Heart right ventricle (tissue), 16 donors: ENCODE measurements at regions not wholly inside any gene's neighbourhood (a gene's known extent, or its start where the extent isn't known, plus 50 kb on each side); places are given as distances from the start of the nearest gene placed in this dataset.

ENCODE experiments used
- ATAC-seq, 8 donors: fragments of 200-7000 bp; cut with Tn5 transposase; one replicate each; pipeline ENCODE4 v1.9.1; 2020; ENCODE audit warnings: mild to moderate bottlenecking in 8 of 8, moderate library complexity in 8 of 8, moderate number of reproducible peaks in 1 of 8
- DNase-seq, 2 donors: peaks; one replicate each; pipeline ENCODE4 v3.0.0-alpha.2; 2020
- H3K27ac ChIP-seq, 10 donors: fragments of 200-600 bp; sonication (generic) in 2 of 10; one replicate each; pipeline versions ENCODE4 v1.5.0 to v1.8.0; 2020 to 2022; ENCODE audit warnings: mild to moderate bottlenecking in 3 of 10
- H3K27me3 ChIP-seq, 7 donors: fragments of 200-600 bp; one replicate each; pipeline ENCODE4 v1.8.0; 2021 to 2022; ENCODE audit warnings: mild to moderate bottlenecking in 2 of 7
- H3K36me3 ChIP-seq, 9 donors: fragments of 200-600 bp; sonication (generic) in 1 of 9; one replicate each; pipeline versions ENCODE4 v1.5.0 to v1.8.0; 2020 to 2022; ENCODE audit warnings: mild to moderate bottlenecking in 2 of 9
- H3K4me1 ChIP-seq, 9 donors: fragments of 200-600 bp; sonication (generic) in 1 of 9; one replicate each; pipeline versions ENCODE4 v1.5.0 to v1.8.0; 2020 to 2022; ENCODE audit warnings: mild to moderate bottlenecking in 4 of 9
- H3K4me3 ChIP-seq, 10 donors: fragments of 200-600 bp; sonication (generic) in 2 of 10; one replicate each; pipeline versions ENCODE4 v1.5.0 to v1.8.0; 2020 to 2022; ENCODE audit warnings: mild to moderate bottlenecking in 7 of 10, moderate library complexity in 2 of 10
- H3K9me3 ChIP-seq, 11 donors: fragments of 200-600 bp in 10 of 11; sonication (generic) in 2 of 11; one replicate each; pipeline versions ENCODE4 v1.5.0 to v1.8.0; 2013 to 2022; ENCODE audit warnings: mild to moderate bottlenecking in 2 of 11, control low read depth in 1 of 11, moderate library complexity in 1 of 11
- WGBS, 2 donors: extraction: QIAGEN DNeasy Blood & Tissue Kit; methylation state at CpG; one replicate each; pipeline ENCODE4 v1.1.7; 2013; ENCODE audit warnings: inconsistent platforms in 1 of 2; 5-methylcytosine and 5-hydroxymethylcytosine counted together
- intact Hi-C, 10 donors: fragments of 100-400 bp; cut with DNase I; formaldehyde crosslinking; loops; one replicate each; pipeline versions ENCODE4 v1.11.1 to v1.14.2; 2022
- TF ChIP-seq, protein P1 (sequence below), 9 donors: fragments of 200-600 bp; sonication (generic) in 2 of 9; IDR thresholded peaks; one replicate each; pipeline versions ENCODE4 v1.5.0 to v1.8.0; 2021 to 2022; ENCODE audit warnings: antibody characterized with exemption in 9 of 9, mild to moderate bottlenecking in 5 of 9, moderate library complexity in 1 of 9
- donor health status: Arrhythmogenic right ventricular cardiomyopathy.
- donor health status: ischemic (EF 13 %, LVEDD 7.1; RV severe dilation, severe dysfunction).
- donor health status: healthy with polysubstance abuse.
- donor health status: DM: no; HTN: yes; CAD: no.
- donor health status: DM: no; HTN: no; CAD: no.
- donor health status: ischemic (EF 25% LVEDD 6.9; RV normal size, moderate dysfunction).
- donor health status: ischemic (EF 25% LVEDD 5.7; RV mildly dilated, moderate dysfunction).
- donor health status: healthy.
- donor health status: DM: yes; HTN: yes; CAD: no.
- donor health status: Ischemic cardiomyopathy.
- donor health status: ischemic (EF 35%, LVEDD 5.7; RV mildly dilated, moderate dysfunction).
- donor health status: nonischemic (EF 11% LVEDD 7.7; RV severe dilation, severe dysfunction).
- donor health status: DM: yes; HTN: yes; CAD: no.
- donor health status: PGD.
- donor health status: ischemic (EF 29% LVEDD 5.4; RV normal size, mild dysfunction).
- donor health status: nonischemic (EF 23%, LVEDD 6.1; RV moderate dilation, normal function).

DNA sequence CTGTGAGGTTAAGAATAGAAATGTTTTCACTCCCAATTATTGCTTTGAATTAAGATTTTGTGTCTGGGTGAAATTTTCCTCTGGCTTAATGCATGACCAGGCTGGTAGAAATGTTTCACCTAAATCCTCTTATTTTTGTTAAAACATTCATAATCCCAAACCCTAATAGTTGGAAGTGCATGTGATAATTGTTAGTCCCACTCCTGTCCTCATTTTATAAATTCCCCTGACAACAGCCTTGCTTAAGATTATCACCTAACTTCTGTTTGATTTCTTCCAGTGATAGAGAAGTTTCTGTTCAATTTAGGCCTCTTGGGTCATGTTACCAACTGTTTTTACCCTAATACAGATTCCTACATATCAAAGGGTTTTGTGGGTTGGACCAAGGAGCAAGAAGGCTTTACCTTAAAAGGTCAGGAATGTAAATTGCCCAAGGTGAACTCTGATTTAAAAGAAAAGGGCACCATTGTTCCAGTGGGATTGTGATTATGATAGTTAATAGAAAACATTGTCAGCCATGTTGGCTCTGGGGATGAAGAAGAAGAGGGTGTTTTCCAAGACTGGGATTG lies 158.7 kb upstream of the CENPW start:
- no peak for ATAC-seq
- TF ChIP-seq, protein P1, sequence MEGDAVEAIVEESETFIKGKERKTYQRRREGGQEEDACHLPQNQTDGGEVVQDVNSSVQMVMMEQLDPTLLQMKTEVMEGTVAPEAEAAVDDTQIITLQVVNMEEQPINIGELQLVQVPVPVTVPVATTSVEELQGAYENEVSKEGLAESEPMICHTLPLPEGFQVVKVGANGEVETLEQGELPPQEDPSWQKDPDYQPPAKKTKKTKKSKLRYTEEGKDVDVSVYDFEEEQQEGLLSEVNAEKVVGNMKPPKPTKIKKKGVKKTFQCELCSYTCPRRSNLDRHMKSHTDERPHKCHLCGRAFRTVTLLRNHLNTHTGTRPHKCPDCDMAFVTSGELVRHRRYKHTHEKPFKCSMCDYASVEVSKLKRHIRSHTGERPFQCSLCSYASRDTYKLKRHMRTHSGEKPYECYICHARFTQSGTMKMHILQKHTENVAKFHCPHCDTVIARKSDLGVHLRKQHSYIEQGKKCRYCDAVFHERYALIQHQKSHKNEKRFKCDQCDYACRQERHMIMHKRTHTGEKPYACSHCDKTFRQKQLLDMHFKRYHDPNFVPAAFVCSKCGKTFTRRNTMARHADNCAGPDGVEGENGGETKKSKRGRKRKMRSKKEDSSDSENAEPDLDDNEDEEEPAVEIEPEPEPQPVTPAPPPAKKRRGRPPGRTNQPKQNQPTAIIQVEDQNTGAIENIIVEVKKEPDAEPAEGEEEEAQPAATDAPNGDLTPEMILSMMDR (IDR thresholded peaks at IDR 0.05) = no peak
- no peaks in the 10 kb centered on the region for H3K9me3 ChIP-seq
- no peak overlapping the region for H3K27ac ChIP-seq
- H3K4me1 ChIP-seq = no peaks in the 10 kb centered on the region
- intact Hi-C loops = no loop called here
- no peaks in the 10 kb centered on the region for H3K27me3 ChIP-seq
- H3K4me3 ChIP-seq = no peak overlapping the region
- H3K36me3 ChIP-seq = no peaks in the 10 kb centered on the region
- DNase-seq = no peak

DNA sequence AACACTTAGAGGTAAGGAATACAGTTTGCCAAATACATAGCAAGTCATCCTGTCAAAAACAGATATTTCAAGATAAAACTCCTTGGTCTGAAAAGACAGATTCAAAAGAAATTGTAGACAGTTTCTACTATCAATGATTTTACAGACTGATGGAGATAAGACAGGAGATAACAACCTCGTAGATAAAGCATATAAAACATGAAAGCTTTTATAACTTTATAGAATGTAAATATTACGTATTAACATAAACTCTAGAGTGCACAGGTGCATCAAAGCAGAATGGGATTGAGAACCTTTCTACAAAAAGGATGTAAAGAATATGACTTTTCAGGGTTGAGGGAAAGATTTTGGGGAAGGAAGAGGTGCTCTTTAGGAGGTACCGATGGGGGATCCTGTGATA lies 158.0 kb upstream of the CENPW start:
- H3K27ac ChIP-seq = no peak overlapping the region

DNA sequence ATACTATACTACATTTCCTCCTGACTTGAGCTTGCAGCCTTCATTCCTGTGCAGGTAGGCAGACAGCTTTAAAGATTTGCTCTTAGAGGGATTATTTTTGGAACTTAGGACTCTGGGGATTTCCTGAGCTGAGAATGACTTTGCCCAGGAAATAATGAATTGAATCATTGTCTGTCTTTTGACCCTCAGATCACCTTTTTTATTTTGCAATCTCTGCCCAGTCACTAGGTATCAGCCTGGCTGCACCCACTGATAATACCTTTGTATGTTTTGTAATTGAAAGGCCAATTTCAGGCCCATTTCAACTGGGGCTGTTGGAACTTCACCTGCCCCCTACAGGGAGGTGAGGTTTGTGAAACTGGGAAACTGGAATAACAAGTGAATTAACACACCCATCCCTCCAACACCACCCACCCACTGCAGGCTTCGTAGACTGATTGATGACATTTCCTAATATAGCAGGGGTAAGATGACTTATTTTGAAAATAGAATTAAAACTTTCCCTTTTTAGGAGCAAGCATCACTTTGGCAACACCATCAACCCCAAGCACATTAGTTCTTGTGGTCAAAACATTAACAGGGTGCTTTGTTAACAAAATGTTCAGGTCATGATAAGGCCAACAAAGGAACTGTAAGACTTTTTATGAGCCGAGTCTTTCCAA lies 157.1 kb upstream of the CENPW start:
- Histone ChIP-seq H3K4me3 (no peak overlapping the region), H3K9me3 (no peaks in the 10 kb centered on the region), H3K36me3 (no peaks in the 10 kb centered on the region), H3K4me1 (no peaks in the 10 kb centered on the region), H3K27me3 (no peaks in the 10 kb centered on the region), H3K27ac (no peak overlapping the region)
- ATAC-seq (no peak), DNase-seq (no peak)
- TF ChIP-seq, protein P1 (IDR thresholded peaks at IDR 0.05) = no peak
- WGBS, 2 donors = 87 to 89% methylated on average over 2 of the region's 2 CpGs
- intact Hi-C loops = no loop called here

More for the DNA sequence above, 158.0 kb upstream of the CENPW start:
- 77 to 89% methylated on average over 3 of the region's 3 CpGs for WGBS, 2 donors
- no peaks in the 10 kb centered on the region for H3K9me3 ChIP-seq
- no peak overlapping the region for H3K4me3 ChIP-seq
- H3K27me3 ChIP-seq = no peaks in the 10 kb centered on the region
- TF ChIP-seq, protein P1 (IDR thresholded peaks at IDR 0.05) = no peak
- no peak for DNase-seq
- no peaks in the 10 kb centered on the region for H3K36me3 ChIP-seq
- intact Hi-C loops = no loop called here
- H3K4me1 ChIP-seq = no peaks in the 10 kb centered on the region
- no peak for ATAC-seq

DNA sequence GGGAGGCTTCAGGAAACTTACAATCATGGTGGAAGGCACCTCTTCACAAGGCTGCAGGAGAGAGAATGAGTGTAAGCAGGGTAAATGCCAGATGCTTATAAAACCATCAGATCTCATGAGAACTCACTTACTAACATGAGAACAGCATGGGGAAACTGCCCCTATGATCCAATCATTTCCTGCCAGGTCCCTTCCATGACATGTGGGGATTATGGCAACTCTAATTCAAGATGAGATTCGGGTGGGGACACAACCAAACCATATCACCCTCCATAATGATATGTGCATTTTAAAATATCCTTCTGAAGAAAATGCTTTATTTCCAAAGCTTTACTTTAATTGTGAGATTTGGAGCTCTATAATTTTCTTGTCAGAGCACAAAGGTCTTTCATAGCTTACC lies 154.1 kb upstream of the CENPW start:
- H3K4me1 ChIP-seq = no peaks in the 10 kb centered on the region
- H3K27me3 ChIP-seq = no peaks in the 10 kb centered on the region
- H3K36me3 ChIP-seq = no peaks in the 10 kb centered on the region
- no peaks in the 10 kb centered on the region for H3K9me3 ChIP-seq
- no peak overlapping the region for H3K27ac ChIP-seq
- no peak for DNase-seq
- intact Hi-C loops = no loop called here
- no peak overlapping the region for H3K4me3 ChIP-seq
- ATAC-seq = no peak
- TF ChIP-seq, protein P1 (IDR thresholded peaks at IDR 0.05) = no peak
- WGBS, 2 donors = 92 to 93% methylated on average over 1 of the region's 1 CpG
